Tibial artery (tissue), 4 donors: ENCODE measurements at regions not wholly inside any gene's neighbourhood (a gene's known extent, or its start where the extent isn't known, plus 50 kb on each side); places are given as distances from the start of the nearest gene placed in this dataset.
"Not testable (repeated sequence)": the region's sequence is repeated elsewhere in the genome, so short reads cannot be mapped to it uniquely, and the experiment has no call there.

ENCODE experiments used
- DNase-seq, 2 donors: peaks; one replicate each; pipeline ENCODE4 v3.0.0-alpha.2; 2019
- H3K27ac ChIP-seq, 2 donors: fragments of 200-600 bp; sonication (generic) in 1 of 2; 1 replicate in 1 of 2; 2 replicates in 1 of 2; pipeline ENCODE4 v1.5.1; 2018 to 2019; ENCODE audit warnings: mild to moderate bottlenecking in 1 of 2
- H3K27me3 ChIP-seq, 2 donors: fragments of 200-600 bp; sonication (generic) in 1 of 2; one replicate each; pipeline versions ENCODE4 v1.5.1 to v1.6.0; 2016 to 2019
- H3K36me3 ChIP-seq, 3 donors: fragments of 200-600 bp; sonication (generic) in 2 of 3; one replicate each; pipeline ENCODE4 v1.5.1; 2016 to 2019; ENCODE audit warnings: mild to moderate bottlenecking in 2 of 3
- H3K4me1 ChIP-seq, 4 donors: fragments of 200-600 bp; sonication (generic) in 2 of 4; 1 replicate in 3 of 4; 2 replicates in 1 of 4; pipeline ENCODE4 v1.5.1; 2016 to 2019
- H3K4me3 ChIP-seq, 2 donors: fragments of 200-600 bp; sonication (generic) in 1 of 2; 1 replicate in 1 of 2; 2 replicates in 1 of 2; pipeline ENCODE4 v1.5.1; 2018 to 2019; ENCODE audit warnings: mild to moderate bottlenecking in 2 of 2
- H3K9me3 ChIP-seq, 3 donors: fragments of 200-600 bp; sonication (generic) in 1 of 3; one replicate each; pipeline ENCODE4 v1.5.1; 2016 to 2019
- CTCF ChIP-seq, 2 experiments: fragments of 200-600 bp in 1 of 2; fragments of 450-650 bp in 1 of 2; IDR thresholded peaks; one replicate each; pipeline ENCODE4 v1.5.1; 2017 to 2019; ENCODE audit warnings: antibody characterized with exemption in 2 of 2, mild to moderate bottlenecking in 1 of 2, moderate library complexity in 1 of 2
- intact Hi-C: fragments of 100-400 bp; cut with DNase I; formaldehyde crosslinking; loops from one replicate; pipeline ENCODE4 v1.15.0; 2023; ENCODE audit warnings: low total_unique reads

DNA sequence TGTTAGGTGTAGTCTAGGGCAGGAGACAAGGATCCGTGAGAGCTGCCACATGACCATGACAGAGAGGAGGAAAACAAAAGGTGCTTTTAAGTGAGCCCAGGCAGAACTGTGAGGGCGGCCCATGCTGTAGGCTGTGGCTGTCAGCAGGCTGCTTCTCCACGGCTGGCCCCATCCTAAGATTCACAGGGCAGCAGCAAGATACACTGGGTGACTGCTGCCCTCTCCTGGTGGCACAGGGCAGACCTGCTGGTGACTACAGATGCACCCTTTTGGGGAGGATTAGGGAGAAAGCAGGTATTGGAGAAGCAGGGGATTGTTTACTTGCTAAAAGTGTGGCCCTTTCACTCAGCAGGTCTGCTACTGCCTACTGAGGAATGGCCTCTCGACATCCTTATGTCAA lies 112.2 kb upstream of the CCZ1B start:
- H3K36me3 ChIP-seq, H3K27ac ChIP-seq, DNase-seq, intact Hi-C loops, H3K9me3 ChIP-seq, H3K4me3 ChIP-seq, H3K4me1 ChIP-seq, H3K27me3 ChIP-seq: not testable (repeated sequence)
- peak in 1 of 2 experiments; percentile 25 for TF ChIP-seq CTCF (IDR thresholded peaks at IDR 0.05)

DNA sequence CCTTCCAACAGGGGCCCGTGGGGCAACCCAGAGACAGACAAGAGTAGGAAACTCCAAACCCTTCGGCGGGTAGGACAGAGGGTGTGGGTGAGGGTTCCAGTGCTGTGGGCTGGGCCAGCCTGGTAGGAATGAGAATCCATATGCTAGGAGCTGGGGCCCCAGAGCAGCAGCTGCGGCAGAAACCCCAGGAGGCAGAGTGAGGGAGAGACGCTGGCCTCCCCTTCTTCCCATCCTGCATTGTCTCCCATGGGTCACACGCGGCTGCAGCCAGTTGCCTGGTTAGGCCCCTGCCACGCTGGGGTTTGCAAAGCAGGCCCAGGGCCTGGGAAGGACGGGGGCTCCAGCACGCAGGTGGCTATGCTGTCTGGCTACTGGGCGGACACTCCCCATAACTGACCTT lies 113.1 kb upstream of the CCZ1B start:
- intact Hi-C loops = not testable (repeated sequence)

GRCh38 chr7:6939896-6940295 lies 113.8 kb upstream of the CCZ1B start:
- H3K4me3 ChIP-seq, H3K9me3 ChIP-seq, H3K27me3 ChIP-seq, DNase-seq, H3K27ac ChIP-seq, H3K4me1 ChIP-seq, intact Hi-C loops, H3K36me3 ChIP-seq: not testable (repeated sequence)

More for the DNA sequence above, 113.1 kb upstream of the CCZ1B start:
- not testable (repeated sequence) for DNase-seq, H3K27ac ChIP-seq, H3K27me3 ChIP-seq, H3K4me3 ChIP-seq, H3K36me3 ChIP-seq, H3K4me1 ChIP-seq, H3K9me3 ChIP-seq

DNA sequence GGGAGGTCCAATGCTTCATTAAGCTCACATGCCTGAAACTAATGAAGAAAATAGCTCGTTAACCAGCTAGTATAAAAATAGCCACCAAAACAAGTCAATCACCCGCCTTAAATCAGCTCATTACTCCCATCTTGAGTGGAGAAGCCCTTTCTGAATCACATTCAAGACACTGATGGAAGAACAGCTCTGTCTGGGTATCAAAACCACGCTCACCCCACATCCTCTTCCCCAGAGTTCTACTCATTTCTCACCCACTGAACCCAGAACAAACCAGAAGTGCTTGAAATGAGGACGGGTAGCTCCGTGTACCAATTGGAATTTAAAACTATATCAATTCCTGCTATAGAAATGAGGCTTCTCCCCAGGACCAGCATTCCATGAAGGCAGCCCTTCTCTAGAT lies 120.8 kb upstream of the CCZ1B start:
- H3K27ac ChIP-seq, DNase-seq, H3K4me3 ChIP-seq, H3K9me3 ChIP-seq, H3K27me3 ChIP-seq, H3K4me1 ChIP-seq, intact Hi-C loops, H3K36me3 ChIP-seq: not testable (repeated sequence)

GRCh38 chr7:6950231-6950630 lies 124.2 kb upstream of the CCZ1B start:
- H3K9me3 ChIP-seq, H3K36me3 ChIP-seq, H3K27me3 ChIP-seq, H3K27ac ChIP-seq, H3K4me3 ChIP-seq, DNase-seq, intact Hi-C loops, H3K4me1 ChIP-seq: not testable (repeated sequence)

GRCh38 chr7:6951553-6951952 lies 125.5 kb upstream of the CCZ1B start:
- H3K27ac ChIP-seq, H3K36me3 ChIP-seq, H3K27me3 ChIP-seq, H3K9me3 ChIP-seq, intact Hi-C loops, H3K4me3 ChIP-seq, H3K4me1 ChIP-seq, DNase-seq: not testable (repeated sequence)

GRCh38 chr7:6953138-6953797 lies 127.2 kb upstream of the CCZ1B start:
- DNase-seq, H3K36me3 ChIP-seq, intact Hi-C loops, H3K4me3 ChIP-seq, H3K9me3 ChIP-seq, H3K27ac ChIP-seq, H3K27me3 ChIP-seq, H3K4me1 ChIP-seq: not testable (repeated sequence)
- peak in 1 of 2 experiments; percentile 33 for TF ChIP-seq CTCF (IDR thresholded peaks at IDR 0.05)

- H3K4me1 ChIP-seq, intact Hi-C loops, H3K9me3 ChIP-seq, H3K27me3 ChIP-seq, H3K36me3 ChIP-seq, H3K4me3 ChIP-seq, DNase-seq, H3K27ac ChIP-seq: not testable (repeated sequence)
Measured at GRCh38 chr7:6953798-6954181, 127.7 kb upstream of the CCZ1B start.

DNA sequence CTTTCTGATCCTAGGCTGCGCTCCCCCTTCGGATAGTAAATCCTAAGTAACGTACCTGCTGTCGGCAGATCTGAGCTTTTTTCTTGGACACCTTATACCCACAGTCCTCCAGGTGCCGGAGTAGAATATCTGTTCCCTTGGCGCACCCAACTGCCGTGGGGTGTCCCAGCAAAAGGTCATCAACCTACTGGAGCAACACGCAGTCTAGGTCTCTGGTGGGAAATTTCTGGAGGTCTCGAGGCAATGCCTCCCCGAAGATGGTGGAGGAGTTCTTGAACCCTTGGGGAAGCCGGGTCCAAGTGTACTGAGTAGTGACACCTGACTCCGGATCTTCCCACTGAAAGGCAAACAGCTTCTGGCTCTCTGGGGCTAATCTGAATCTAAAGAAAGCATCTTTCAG lies 129.3 kb upstream of the CCZ1B start:
- H3K27me3 ChIP-seq, H3K9me3 ChIP-seq, H3K4me1 ChIP-seq, H3K27ac ChIP-seq, H3K4me3 ChIP-seq, H3K36me3 ChIP-seq, intact Hi-C loops, DNase-seq: not testable (repeated sequence)

GRCh38 chr7:6955990-6956566 lies 130.0 kb upstream of the CCZ1B start:
- H3K27me3 ChIP-seq, H3K9me3 ChIP-seq, H3K4me3 ChIP-seq, intact Hi-C loops, H3K4me1 ChIP-seq, H3K36me3 ChIP-seq, H3K27ac ChIP-seq, DNase-seq: not testable (repeated sequence)

GRCh38 chr7:6958371-6958770 lies 132.3 kb upstream of the CCZ1B start:
- DNase-seq, H3K27ac ChIP-seq, H3K9me3 ChIP-seq, H3K4me3 ChIP-seq, H3K27me3 ChIP-seq, intact Hi-C loops, H3K36me3 ChIP-seq, H3K4me1 ChIP-seq: not testable (repeated sequence)

DNA sequence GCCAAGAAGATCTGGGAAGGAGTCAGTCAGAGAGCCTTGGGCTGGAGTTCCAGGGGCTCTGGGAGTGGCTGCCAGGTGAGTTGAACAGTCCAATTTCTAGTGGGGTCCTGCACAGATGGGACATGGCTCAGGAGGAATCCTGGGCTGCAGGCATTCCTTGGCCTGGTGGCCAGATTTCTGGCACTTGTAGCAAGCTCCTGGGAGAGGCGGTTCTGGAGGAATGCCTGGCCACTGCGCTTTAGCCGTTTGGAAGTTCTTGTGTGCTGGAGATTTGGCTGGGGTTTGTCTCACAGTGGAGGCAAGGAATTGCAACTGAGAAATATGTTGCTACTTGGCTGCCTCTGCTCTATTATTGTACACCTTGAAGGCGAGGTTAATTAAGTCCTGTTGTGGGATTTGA lies 133.9 kb upstream of the CCZ1B start:
- H3K36me3 ChIP-seq, intact Hi-C loops, H3K27ac ChIP-seq, DNase-seq, H3K9me3 ChIP-seq, H3K27me3 ChIP-seq, H3K4me1 ChIP-seq, H3K4me3 ChIP-seq: not testable (repeated sequence)

DNA sequence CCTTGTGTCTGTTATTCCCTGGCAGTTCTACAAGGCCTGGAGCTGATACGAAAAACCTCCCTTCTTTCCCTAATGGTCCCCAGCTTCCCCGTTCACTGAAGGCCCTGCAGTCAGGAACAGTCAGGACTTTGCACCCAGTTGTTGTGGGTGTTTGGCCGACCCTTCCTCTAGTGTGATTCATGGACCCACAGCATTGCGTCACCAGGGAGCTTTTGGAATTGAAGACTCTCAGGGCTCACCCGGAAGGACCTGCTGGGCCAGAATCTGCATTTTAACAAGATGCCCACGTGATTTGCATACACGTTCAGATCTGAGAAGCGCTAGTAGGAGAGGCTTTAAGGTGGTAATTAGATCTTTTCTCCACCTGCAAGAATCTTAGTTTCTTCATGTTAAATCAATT lies 136.8 kb upstream of the CCZ1B start:
- H3K9me3 ChIP-seq, H3K27ac ChIP-seq, intact Hi-C loops, H3K4me3 ChIP-seq, H3K4me1 ChIP-seq, H3K27me3 ChIP-seq, H3K36me3 ChIP-seq, DNase-seq: not testable (repeated sequence)
